ENCODE measurements at regions not wholly inside any gene's neighbourhood (a gene's known extent, or its start where the extent isn't known, plus 50 kb on each side); places are given as distances from the start of the nearest gene placed in this dataset.

DNA sequence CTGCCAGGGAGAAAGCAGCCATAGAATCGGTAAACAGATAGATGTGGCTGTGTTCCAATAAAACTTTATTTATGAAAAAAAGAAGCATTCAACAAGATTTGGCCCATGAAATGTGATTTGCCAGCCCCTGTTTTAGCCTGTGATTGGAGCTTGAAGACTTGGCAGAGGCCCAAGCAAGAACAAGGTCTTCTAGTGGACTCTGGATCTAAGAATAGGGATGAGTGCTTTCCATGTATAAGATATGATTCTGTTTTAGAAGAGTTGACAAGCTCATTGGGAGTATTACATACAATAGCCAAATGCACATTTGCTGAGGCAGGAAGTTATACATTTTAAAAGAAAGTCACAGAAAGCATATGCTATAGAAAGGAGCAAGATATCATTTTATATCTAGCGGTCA, 175.6 kb upstream of the LUZP2 start:
- WGBS (ENCODE audit: insufficient coverage), result no CpG with 5 or more reads among the region's 2 CpGs
- H3K9me3 ChIP-seq (ENCODE audit: control extremely low read depth in 1 of 5, control insufficient read depth in 4 of 5, insufficient read depth in 2 of 5, low read depth in 1 of 5, low read length in 4 of 5), result no peaks in the 10 kb centered on the region
- no peak overlapping the region for H3K27ac ChIP-seq (ENCODE audit: insufficient read depth in 1 of 2, low read depth in 1 of 2, low read length in 2 of 2, poor library complexity in 1 of 2, severe bottlenecking in 2 of 2)
- H3K27me3 ChIP-seq (replicated peaks in 2 of 5; ENCODE audit: control insufficient read depth in 4 of 5, insufficient read depth in 5 of 5, low read length in 4 of 5), result no peaks in the 10 kb centered on the region
- H3K36me3 ChIP-seq (ENCODE audit: control insufficient read depth in 4 of 4, insufficient read depth in 4 of 4, low read length in 3 of 4), result no peaks in the 10 kb centered on the region
- CTCF ChIA-PET, result no interaction called here
- H3K4me3 ChIP-seq (ENCODE audit: control insufficient read depth in 1 of 7, extremely low read depth in 1 of 7, insufficient read depth in 4 of 7, low read depth in 2 of 7, low read length in 6 of 7), result no peak overlapping the region
- no peak for DNase-seq
- POLR2A ChIA-PET, result no interaction called here
- H3K4me1 ChIP-seq (ENCODE audit: control extremely low read depth in 1 of 4, control insufficient read depth in 4 of 4, insufficient read depth in 4 of 4, low read length in 3 of 4), result no peaks in the 10 kb centered on the region

DNA sequence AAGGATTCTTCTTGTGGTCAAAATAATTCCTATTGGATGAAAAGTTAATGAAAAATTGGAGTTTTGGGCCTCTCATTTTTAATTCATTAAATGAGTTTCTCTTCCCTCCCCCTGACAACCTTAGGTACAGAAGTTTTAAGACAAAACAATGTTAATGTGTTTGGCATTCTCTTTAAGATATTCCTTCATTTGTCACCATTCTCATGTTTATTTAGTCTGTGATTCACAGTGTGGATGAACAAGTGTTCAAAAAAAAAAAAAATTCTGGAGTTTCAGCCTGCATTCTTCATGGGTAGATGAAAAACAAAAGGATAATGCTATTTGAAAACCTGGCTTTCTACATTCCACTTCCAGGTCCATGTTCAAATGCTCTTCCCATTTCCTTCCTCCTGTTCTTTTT, 172.6 kb upstream of the LUZP2 start:
- ChIA-PET CTCF (no interaction called here), POLR2A (no interaction called here)
- no peak for DNase-seq
- no peak overlapping the region for H3K4me3 ChIP-seq (ENCODE audit: control insufficient read depth in 1 of 7, extremely low read depth in 1 of 7, insufficient read depth in 4 of 7, low read depth in 2 of 7, low read length in 6 of 7)
- H3K4me1 ChIP-seq (ENCODE audit: control extremely low read depth in 1 of 4, control insufficient read depth in 4 of 4, insufficient read depth in 4 of 4, low read length in 3 of 4), result no peaks in the 10 kb centered on the region
- H3K36me3 ChIP-seq (ENCODE audit: control insufficient read depth in 4 of 4, insufficient read depth in 4 of 4, low read length in 3 of 4), result no peaks in the 10 kb centered on the region
- no peak overlapping the region for H3K27ac ChIP-seq (ENCODE audit: insufficient read depth in 1 of 2, low read depth in 1 of 2, low read length in 2 of 2, poor library complexity in 1 of 2, severe bottlenecking in 2 of 2)
- no peaks in the 10 kb centered on the region for H3K27me3 ChIP-seq (replicated peaks in 2 of 5; ENCODE audit: control insufficient read depth in 4 of 5, insufficient read depth in 5 of 5, low read length in 4 of 5)
- H3K9me3 ChIP-seq (ENCODE audit: control extremely low read depth in 1 of 5, control insufficient read depth in 4 of 5, insufficient read depth in 2 of 5, low read depth in 1 of 5, low read length in 4 of 5), result no peaks in the 10 kb centered on the region

DNA sequence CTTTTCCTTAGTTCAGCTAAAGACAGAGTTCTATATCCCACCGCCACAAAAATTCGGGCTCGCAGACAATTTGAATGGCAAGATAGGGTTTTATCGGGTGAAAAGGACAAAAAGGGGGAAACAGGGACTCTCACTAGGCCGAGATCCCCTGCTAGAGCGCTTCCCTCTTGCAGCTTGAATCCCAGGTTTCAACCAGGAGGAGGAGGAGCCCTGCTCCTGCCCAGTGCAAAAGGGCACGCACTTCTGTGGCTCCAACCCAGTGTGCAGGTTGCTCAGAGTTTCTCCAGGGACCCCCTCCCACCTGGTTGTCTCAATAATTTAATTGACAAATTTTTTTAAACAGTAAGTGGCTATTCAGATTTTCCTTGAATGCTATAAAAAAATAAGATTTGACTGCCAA, 152.6 kb upstream of the LUZP2 start:
- DNase-seq, result no peak
- H3K9me3 ChIP-seq (ENCODE audit: control extremely low read depth in 1 of 5, control insufficient read depth in 4 of 5, insufficient read depth in 2 of 5, low read depth in 1 of 5, low read length in 4 of 5), result no peaks in the 10 kb centered on the region
- CTCF ChIA-PET, result no interaction called here
- H3K27ac ChIP-seq (ENCODE audit: insufficient read depth in 1 of 2, low read depth in 1 of 2, low read length in 2 of 2, poor library complexity in 1 of 2, severe bottlenecking in 2 of 2), result no peak overlapping the region
- peaks cover 0 to 2% (median 0%) of the 10 kb centered on the region in 5 experiments for H3K27me3 ChIP-seq (replicated peaks in 2 of 5; ENCODE audit: control insufficient read depth in 4 of 5, insufficient read depth in 5 of 5, low read length in 4 of 5)
- POLR2A ChIA-PET, result no interaction called here
- no peaks in the 10 kb centered on the region for H3K4me1 ChIP-seq (ENCODE audit: control extremely low read depth in 1 of 4, control insufficient read depth in 4 of 4, insufficient read depth in 4 of 4, low read length in 3 of 4)
- no peaks in the 10 kb centered on the region for H3K36me3 ChIP-seq (ENCODE audit: control insufficient read depth in 4 of 4, insufficient read depth in 4 of 4, low read length in 3 of 4)
- H3K4me3 ChIP-seq (ENCODE audit: control insufficient read depth in 1 of 7, extremely low read depth in 1 of 7, insufficient read depth in 4 of 7, low read depth in 2 of 7, low read length in 6 of 7), result no peak overlapping the region
- WGBS (ENCODE audit: insufficient coverage), result 79% methylated on average over 6 of the region's 7 CpGs

DNA sequence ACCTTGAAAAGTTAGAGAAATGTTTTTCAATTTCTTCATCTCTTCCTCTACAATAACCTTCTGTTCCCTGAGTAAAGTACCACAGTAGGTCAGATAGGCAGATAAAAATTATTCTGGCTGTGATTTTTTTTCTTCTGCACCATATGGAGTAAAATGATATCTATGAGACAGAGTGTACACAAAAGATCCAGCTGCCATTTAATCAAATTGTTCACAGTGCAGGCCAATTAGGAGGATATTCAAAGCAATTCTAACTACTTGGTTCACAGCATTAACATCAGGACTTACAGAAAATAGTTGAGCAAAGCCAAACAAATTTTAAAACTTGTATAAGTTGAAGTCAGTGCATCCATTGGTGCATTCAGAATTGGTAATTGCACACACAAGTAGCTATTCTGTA, 147.9 kb upstream of the LUZP2 start:
- POLR2A ChIA-PET, result no interaction called here

DNA sequence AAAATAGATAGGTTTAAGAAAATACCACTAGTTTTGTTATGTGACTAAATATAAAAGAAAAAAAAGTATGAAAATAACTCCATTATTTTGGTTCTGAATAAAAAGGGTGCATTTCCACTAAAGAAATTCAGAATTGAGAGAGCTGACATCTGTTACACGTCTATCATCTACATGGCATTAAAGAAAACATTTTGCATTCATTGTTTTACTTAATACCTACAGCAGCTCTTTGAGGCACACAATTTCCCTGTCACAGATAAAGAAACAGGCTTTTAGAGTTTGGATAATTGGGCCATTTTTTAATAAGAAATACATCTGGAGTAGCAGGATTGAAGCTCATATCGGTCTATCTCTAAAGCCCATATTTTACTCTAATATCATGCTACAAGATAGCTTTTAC, 145.7 kb upstream of the LUZP2 start:
- no peak overlapping the region for H3K27ac ChIP-seq (ENCODE audit: insufficient read depth in 1 of 2, low read depth in 1 of 2, low read length in 2 of 2, poor library complexity in 1 of 2, severe bottlenecking in 2 of 2)
- DNase-seq, result no peak
- CTCF ChIA-PET, result no interaction called here
- H3K27me3 ChIP-seq (replicated peaks in 2 of 5; ENCODE audit: control insufficient read depth in 4 of 5, insufficient read depth in 5 of 5, low read length in 4 of 5), result peaks cover 0 to 2% (median 0%) of the 10 kb centered on the region in 5 experiments
- H3K36me3 ChIP-seq (ENCODE audit: control insufficient read depth in 4 of 4, insufficient read depth in 4 of 4, low read length in 3 of 4), result no peaks in the 10 kb centered on the region
- WGBS (ENCODE audit: insufficient coverage), result no CpG with 5 or more reads among the region's 2 CpGs
- no peak overlapping the region for H3K4me3 ChIP-seq (ENCODE audit: control insufficient read depth in 1 of 7, extremely low read depth in 1 of 7, insufficient read depth in 4 of 7, low read depth in 2 of 7, low read length in 6 of 7)
- no peaks in the 10 kb centered on the region for H3K9me3 ChIP-seq (ENCODE audit: control extremely low read depth in 1 of 5, control insufficient read depth in 4 of 5, insufficient read depth in 2 of 5, low read depth in 1 of 5, low read length in 4 of 5)
- H3K4me1 ChIP-seq (ENCODE audit: control extremely low read depth in 1 of 4, control insufficient read depth in 4 of 4, insufficient read depth in 4 of 4, low read length in 3 of 4), result no peaks in the 10 kb centered on the region
- POLR2A ChIA-PET, result no interaction called here

More for the DNA sequence above, 147.9 kb upstream of the LUZP2 start:
- H3K4me1 ChIP-seq (ENCODE audit: control extremely low read depth in 1 of 4, control insufficient read depth in 4 of 4, insufficient read depth in 4 of 4, low read length in 3 of 4), result no peaks in the 10 kb centered on the region
- DNase-seq, result no peak
- no peak overlapping the region for H3K27ac ChIP-seq (ENCODE audit: insufficient read depth in 1 of 2, low read depth in 1 of 2, low read length in 2 of 2, poor library complexity in 1 of 2, severe bottlenecking in 2 of 2)
- H3K4me3 ChIP-seq (ENCODE audit: control insufficient read depth in 1 of 7, extremely low read depth in 1 of 7, insufficient read depth in 4 of 7, low read depth in 2 of 7, low read length in 6 of 7), result no peak overlapping the region
- H3K36me3 ChIP-seq (ENCODE audit: control insufficient read depth in 4 of 4, insufficient read depth in 4 of 4, low read length in 3 of 4), result no peaks in the 10 kb centered on the region
- CTCF ChIA-PET, result interaction anchor here (1.0 kb wide), 1 partner anchor 9 kb away, joined by 3 read pairs; no protein-coding TSS in a partner anchor
- peaks cover 0 to 2% (median 0%) of the 10 kb centered on the region in 5 experiments for H3K27me3 ChIP-seq (replicated peaks in 2 of 5; ENCODE audit: control insufficient read depth in 4 of 5, insufficient read depth in 5 of 5, low read length in 4 of 5)
- H3K9me3 ChIP-seq (ENCODE audit: control extremely low read depth in 1 of 5, control insufficient read depth in 4 of 5, insufficient read depth in 2 of 5, low read depth in 1 of 5, low read length in 4 of 5), result no peaks in the 10 kb centered on the region

DNA sequence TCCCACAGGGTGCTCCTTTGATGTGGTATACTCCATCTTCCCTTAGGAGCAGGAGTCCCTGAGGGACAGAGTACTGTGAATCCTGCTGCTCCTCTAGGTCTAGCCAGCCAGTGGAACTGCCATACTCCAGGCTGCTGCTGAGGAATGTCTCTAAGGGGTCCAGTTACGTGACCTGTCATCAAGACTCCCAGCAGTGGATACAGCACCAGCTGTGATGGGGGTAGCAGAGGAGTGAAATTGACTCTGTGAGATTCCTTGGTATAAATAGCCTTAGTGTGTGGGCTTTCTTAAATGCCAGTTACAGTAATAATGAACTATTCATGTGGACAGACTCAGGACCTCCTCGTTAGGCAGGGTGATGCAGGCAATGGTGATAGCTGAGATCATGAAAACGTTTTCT, 140.4 kb upstream of the LUZP2 start:
- POLR2A ChIA-PET, result no interaction called here
- Histone ChIP-seq H3K9me3 (ENCODE audit: control extremely low read depth in 1 of 5, control insufficient read depth in 4 of 5, insufficient read depth in 2 of 5, low read depth in 1 of 5, low read length in 4 of 5) (no peaks in the 10 kb centered on the region), H3K27me3 (replicated peaks in 2 of 5; ENCODE audit: control insufficient read depth in 4 of 5, insufficient read depth in 5 of 5, low read length in 4 of 5) (no peaks in the 10 kb centered on the region), H3K4me1 (ENCODE audit: control extremely low read depth in 1 of 4, control insufficient read depth in 4 of 4, insufficient read depth in 4 of 4, low read length in 3 of 4) (peaks cover 0 to 4% (median 2%) of the 10 kb centered on the region in 4 experiments), H3K27ac (ENCODE audit: insufficient read depth in 1 of 2, low read depth in 1 of 2, low read length in 2 of 2, poor library complexity in 1 of 2, severe bottlenecking in 2 of 2) (no peak overlapping the region), H3K4me3 (ENCODE audit: control insufficient read depth in 1 of 7, extremely low read depth in 1 of 7, insufficient read depth in 4 of 7, low read depth in 2 of 7, low read length in 6 of 7) (no peak overlapping the region), H3K36me3 (ENCODE audit: control insufficient read depth in 4 of 4, insufficient read depth in 4 of 4, low read length in 3 of 4) (no peaks in the 10 kb centered on the region)
- no peak for DNase-seq
- WGBS (ENCODE audit: insufficient coverage), result 91% methylated on average over 2 of the region's 3 CpGs
- CTCF ChIA-PET, result no interaction called here

DNA sequence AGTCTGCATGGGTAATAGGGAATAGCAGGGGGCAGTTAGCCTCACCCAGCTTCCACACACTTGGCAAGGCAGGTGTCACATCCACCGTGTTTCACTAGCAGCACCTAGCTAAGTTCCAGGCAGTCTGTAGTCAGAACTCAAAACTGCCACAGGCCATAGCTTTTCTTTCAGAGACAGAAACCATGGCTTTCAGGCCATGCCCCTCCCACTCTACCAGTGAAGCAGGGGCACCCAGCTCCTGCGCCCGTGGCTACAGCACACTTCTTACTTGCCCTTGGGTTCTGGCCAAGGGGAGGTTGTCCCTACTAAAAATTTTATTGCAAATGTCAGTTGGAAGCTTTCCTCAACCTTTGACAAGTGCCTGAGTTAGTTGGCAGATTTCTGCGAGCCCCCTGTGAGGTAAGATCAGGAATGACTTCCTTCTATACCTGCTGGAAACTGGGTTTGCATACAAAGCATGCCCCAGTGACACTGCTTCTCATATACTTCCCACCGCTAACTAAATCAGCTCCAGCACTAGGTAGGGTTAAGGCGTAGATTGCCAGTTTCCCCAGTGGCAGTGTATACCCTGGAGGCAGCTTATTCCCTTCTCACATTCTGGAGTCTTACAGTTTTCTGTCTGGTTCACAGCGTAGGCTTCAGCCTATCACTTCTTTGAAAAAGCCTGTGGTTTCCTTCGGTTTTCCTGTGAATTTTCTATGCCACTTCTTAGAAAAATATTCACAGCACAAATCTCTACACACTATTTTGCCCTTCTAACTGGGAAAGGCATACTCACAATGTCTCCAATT, 139.0 kb upstream of the LUZP2 start:
- no peaks in the 10 kb centered on the region for H3K36me3 ChIP-seq (ENCODE audit: control insufficient read depth in 4 of 4, insufficient read depth in 4 of 4, low read length in 3 of 4)
- H3K4me3 ChIP-seq (ENCODE audit: control insufficient read depth in 1 of 7, extremely low read depth in 1 of 7, insufficient read depth in 4 of 7, low read depth in 2 of 7, low read length in 6 of 7), result peak overlapping the region in 2 of 7 experiments; percentile 9 to 31
- H3K27me3 ChIP-seq (replicated peaks in 2 of 5; ENCODE audit: control insufficient read depth in 4 of 5, insufficient read depth in 5 of 5, low read length in 4 of 5), result no peaks in the 10 kb centered on the region
- ChIA-PET POLR2A (no interaction called here), CTCF (interaction anchor here (1.1 kb wide), 1 partner anchor 9 kb away, joined by 3 read pairs; no protein-coding TSS in a partner anchor)
- no peaks in the 10 kb centered on the region for H3K9me3 ChIP-seq (ENCODE audit: control extremely low read depth in 1 of 5, control insufficient read depth in 4 of 5, insufficient read depth in 2 of 5, low read depth in 1 of 5, low read length in 4 of 5)
- 10% methylated on average over 8 of the region's 8 CpGs for WGBS (ENCODE audit: insufficient coverage)
- H3K27ac ChIP-seq (ENCODE audit: insufficient read depth in 1 of 2, low read depth in 1 of 2, low read length in 2 of 2, poor library complexity in 1 of 2, severe bottlenecking in 2 of 2), result no peak overlapping the region
- peaks cover 0 to 4% (median 2%) of the 10 kb centered on the region in 4 experiments for H3K4me1 ChIP-seq (ENCODE audit: control extremely low read depth in 1 of 4, control insufficient read depth in 4 of 4, insufficient read depth in 4 of 4, low read length in 3 of 4)
- DNase-seq, result peak in 2 of 3 donors; percentile 1 to 7
